Left colon (tissue), 2 donors: ENCODE measurements at regions not wholly inside any gene's neighbourhood (a gene's known extent, or its start where the extent isn't known, plus 50 kb on each side); places are given as distances from the start of the nearest gene placed in this dataset.

Experiments
- ATAC-seq: fragments of 200-7000 bp; cut with Tn5 transposase; one replicate; pipeline ENCODE4 v1.9.1; 2020; ENCODE audit warnings: mild to moderate bottlenecking, moderate library complexity
- DNase-seq, 2 donors: peaks; one replicate each; pipeline ENCODE4 v3.0.0-alpha.2; 2020
- intact Hi-C, 2 donors: fragments of 100-400 bp; cut with DNase I in 1 of 2; cut with micrococcal nuclease in 1 of 2; formaldehyde crosslinking; loops; one replicate each; pipeline versions ENCODE4 v1.11.2 to v1.14.0; 2022; cut with DNase I, micrococcal nuclease
- donor health status: DM: no; HTN: no; CAD: no.
- donor health status: DM: yes; HTN: yes; CAD: no.

- ATAC-seq = no peak
- intact Hi-C loops = no loop called here
- no peak for DNase-seq
Measured at GRCh38 chr2:144067506-144067905, 452.4 kb downstream of the ZEB2 start.

- DNase-seq (no peak), ATAC-seq (no peak)
- intact Hi-C loops = no loop called here
Measured at GRCh38 chr2:144063602-144064001, 456.3 kb downstream of the ZEB2 start.

- DNase-seq = no peak
- intact Hi-C loops = no loop called here
- no peak for ATAC-seq
Measured at GRCh38 chr2:144054911-144055310, 465.0 kb downstream of the ZEB2 start.

- ATAC-seq = no peak
- DNase-seq = no peak
- intact Hi-C loops = no loop called here
Measured at GRCh38 chr2:144052083-144052482, 467.8 kb downstream of the ZEB2 start.

- intact Hi-C loops = no loop called here
- no peak for ATAC-seq
- DNase-seq = no peak
Measured at GRCh38 chr2:144049137-144049536, 470.8 kb downstream of the ZEB2 start.

- DNase-seq = no peak
Measured at GRCh38 chr2:144048631-144049060, 471.3 kb downstream of the ZEB2 start.

GRCh38 chr2:144042751-144043150, 477.2 kb downstream of the ZEB2 start:
- no peak for ATAC-seq
- intact Hi-C loops = no loop called here
- no peak for DNase-seq

More at GRCh38 chr2:144048631-144049060, 471.3 kb downstream of the ZEB2 start:
- intact Hi-C loops = no loop called here
- ATAC-seq = no peak

- ATAC-seq = no peak
- intact Hi-C loops = no loop called here
- no peak for DNase-seq
Measured at GRCh38 chr2:144041612-144042011, 478.3 kb downstream of the ZEB2 start.

GRCh38 chr2:144040834-144041233, 479.1 kb downstream of the ZEB2 start:
- DNase-seq (no peak), ATAC-seq (no peak)
- intact Hi-C loops = no loop called here

GRCh38 chr2:144032566-144032965, 487.4 kb downstream of the ZEB2 start:
- intact Hi-C loops = no loop called here
- DNase-seq (no peak), ATAC-seq (no peak)

GRCh38 chr2:144030791-144031190, 489.1 kb downstream of the ZEB2 start:
- intact Hi-C loops = no loop called here
- DNase-seq = no peak
- ATAC-seq = no peak

GRCh38 chr2:144027593-144027992, 492.3 kb downstream of the ZEB2 start:
- ATAC-seq = no peak
- intact Hi-C loops = no loop called here

GRCh38 chr2:144026753-144027152, 493.2 kb downstream of the ZEB2 start:
- ATAC-seq (no peak), DNase-seq (no peak)
- intact Hi-C loops = no loop called here

More at GRCh38 chr2:144027593-144027992, 492.3 kb downstream of the ZEB2 start:
- no peak for DNase-seq

- ATAC-seq (no peak), DNase-seq (no peak)
Measured at GRCh38 chr2:144020047-144020446, 499.9 kb downstream of the ZEB2 start.

GRCh38 chr2:144015655-144016245, 504.2 kb downstream of the ZEB2 start:
- DNase-seq = no peak
- no peak for ATAC-seq
- intact Hi-C loops = no loop called here

More at GRCh38 chr2:144020047-144020446, 499.9 kb downstream of the ZEB2 start:
- intact Hi-C loops = no loop called here

- no peak for DNase-seq
- intact Hi-C loops = no loop called here
- ATAC-seq = no peak
Measured at GRCh38 chr2:144015036-144015435, 504.9 kb downstream of the ZEB2 start.

GRCh38 chr2:144014103-144014502, 505.8 kb downstream of the ZEB2 start:
- ATAC-seq = no peak
- intact Hi-C loops = no loop called here

GRCh38 chr2:144012304-144012703, 507.6 kb downstream of the ZEB2 start:
- DNase-seq (no peak), ATAC-seq (no peak)
- intact Hi-C loops = no loop called here

More at GRCh38 chr2:144014103-144014502, 505.8 kb downstream of the ZEB2 start:
- no peak for DNase-seq

- no peak for DNase-seq
- no peak for ATAC-seq
- intact Hi-C loops = no loop called here
Measured at GRCh38 chr2:144011553-144011952, 508.4 kb downstream of the ZEB2 start.

GRCh38 chr2:144011098-144011497, 508.8 kb downstream of the ZEB2 start:
- intact Hi-C loops = no loop called here
- ATAC-seq (no peak), DNase-seq (no peak)

GRCh38 chr2:144010096-144010836, 509.7 kb downstream of the ZEB2 start:
- ATAC-seq = no peak
- no peak for DNase-seq
- intact Hi-C loops = no loop called here
